ENCODE measurements at regions not wholly inside any gene's neighbourhood (a gene's known extent, or its start where the extent isn't known, plus 50 kb on each side); places are given as distances from the start of the nearest gene placed in this dataset.

GRCh38 chr1:42096554-42096953 lies 56.7 kb upstream of the GUCA2B start:
- no peak for ATAC-seq
- Histone ChIP-seq H3K9me3 (peaks cover 0 to 8% (median 0%) of the 10 kb centered on the region in 3 donors), H3K4me3 (no peak overlapping the region), H3K27ac (no peak overlapping the region), H3K27me3 (peaks cover 8% of the 10 kb centered on the region), H3K4me1 (no peaks in the 10 kb centered on the region), H3K36me3 (no peaks in the 10 kb centered on the region)
- TF ChIP-seq POLR2AphosphoS5 (IDR thresholded peaks at IDR 0.05) (no peak), CTCF (IDR thresholded peaks at IDR 0.05) (no peak), EP300 (IDR thresholded peaks at IDR 0.05) (no peak), POLR2A (IDR thresholded peaks at IDR 0.05) (no peak)
- WGBS, 2 donors (ENCODE audit: low coverage in 1 of 2) = 63 to 67% methylated on average over 1 of the region's 1 CpG

- no peak overlapping the region for H3K4me3 ChIP-seq
- H3K27me3 ChIP-seq = no peaks in the 10 kb centered on the region
- no peak for TF ChIP-seq EP300 (IDR thresholded peaks at IDR 0.05)
- no peak for TF ChIP-seq POLR2AphosphoS5 (IDR thresholded peaks at IDR 0.05)
- TF ChIP-seq POLR2A (IDR thresholded peaks at IDR 0.05) = no peak
- no peak for TF ChIP-seq CTCF (IDR thresholded peaks at IDR 0.05)
- H3K36me3 ChIP-seq = no peaks in the 10 kb centered on the region
- H3K9me3 ChIP-seq = peaks cover 0 to 19% (median 0%) of the 10 kb centered on the region in 3 donors
- no peak overlapping the region for H3K27ac ChIP-seq
- H3K4me1 ChIP-seq = no peaks in the 10 kb centered on the region
- no peak for ATAC-seq
- 58 to 81% methylated on average over 2 of the region's 2 CpGs for WGBS, 2 donors (ENCODE audit: low coverage in 1 of 2)
Measured at GRCh38 chr1:42089246-42089645, 64.0 kb upstream of the GUCA2B start.

- Histone ChIP-seq H3K9me3 (peaks cover 0 to 12% (median 0%) of the 10 kb centered on the region in 3 donors), H3K4me3 (no peak overlapping the region), H3K4me1 (no peaks in the 10 kb centered on the region), H3K27ac (no peak overlapping the region), H3K27me3 (no peaks in the 10 kb centered on the region), H3K36me3 (no peaks in the 10 kb centered on the region)
- ATAC-seq = no peak
- TF ChIP-seq EP300 (IDR thresholded peaks at IDR 0.05) = no peak
- TF ChIP-seq POLR2A (IDR thresholded peaks at IDR 0.05) = no peak
- TF ChIP-seq CTCF (IDR thresholded peaks at IDR 0.05) = no peak
- no peak for TF ChIP-seq POLR2AphosphoS5 (IDR thresholded peaks at IDR 0.05)
Measured at GRCh38 chr1:42086146-42086545, 67.1 kb upstream of the GUCA2B start.

GRCh38 chr1:42085596-42085995 lies 67.6 kb upstream of the GUCA2B start:
- H3K9me3 ChIP-seq = peaks cover 0 to 18% (median 0%) of the 10 kb centered on the region in 3 donors
- no peaks in the 10 kb centered on the region for H3K36me3 ChIP-seq
- no peak overlapping the region for H3K27ac ChIP-seq
- no peaks in the 10 kb centered on the region for H3K27me3 ChIP-seq
- H3K4me1 ChIP-seq = no peaks in the 10 kb centered on the region
- no peak overlapping the region for H3K4me3 ChIP-seq
- 11 to 13% methylated on average over 1 of the region's 1 CpG for WGBS, 2 donors (ENCODE audit: low coverage in 1 of 2)
- no peak for ATAC-seq
- TF ChIP-seq CTCF (IDR thresholded peaks at IDR 0.05) (no peak), EP300 (IDR thresholded peaks at IDR 0.05) (no peak), POLR2A (IDR thresholded peaks at IDR 0.05) (no peak), POLR2AphosphoS5 (IDR thresholded peaks at IDR 0.05) (no peak)

GRCh38 chr1:42081475-42081874 lies 71.7 kb upstream of the GUCA2B start:
- H3K9me3 ChIP-seq = peaks cover 0 to 27% (median 0%) of the 10 kb centered on the region in 3 donors
- TF ChIP-seq POLR2AphosphoS5 (IDR thresholded peaks at IDR 0.05) = no peak
- no peak for TF ChIP-seq POLR2A (IDR thresholded peaks at IDR 0.05)
- no peak for TF ChIP-seq CTCF (IDR thresholded peaks at IDR 0.05)
- TF ChIP-seq EP300 (IDR thresholded peaks at IDR 0.05) = no peak
- H3K4me1 ChIP-seq = no peaks in the 10 kb centered on the region
- H3K27ac ChIP-seq = no peak overlapping the region
- ATAC-seq = no peak
- WGBS, 2 donors (ENCODE audit: low coverage in 1 of 2) = 50% methylated on average over 1 of the region's 2 CpGs; no CpG with 5 or more reads in 1 of the 2 donors
- H3K36me3 ChIP-seq = no peaks in the 10 kb centered on the region
- peaks cover 2% of the 10 kb centered on the region for H3K27me3 ChIP-seq
- no peak overlapping the region for H3K4me3 ChIP-seq
